ENCODE measurements at regions not wholly inside any gene's neighbourhood (a gene's known extent, or its start where the extent isn't known, plus 50 kb on each side); places are given as distances from the start of the nearest gene placed in this dataset.

DNA sequence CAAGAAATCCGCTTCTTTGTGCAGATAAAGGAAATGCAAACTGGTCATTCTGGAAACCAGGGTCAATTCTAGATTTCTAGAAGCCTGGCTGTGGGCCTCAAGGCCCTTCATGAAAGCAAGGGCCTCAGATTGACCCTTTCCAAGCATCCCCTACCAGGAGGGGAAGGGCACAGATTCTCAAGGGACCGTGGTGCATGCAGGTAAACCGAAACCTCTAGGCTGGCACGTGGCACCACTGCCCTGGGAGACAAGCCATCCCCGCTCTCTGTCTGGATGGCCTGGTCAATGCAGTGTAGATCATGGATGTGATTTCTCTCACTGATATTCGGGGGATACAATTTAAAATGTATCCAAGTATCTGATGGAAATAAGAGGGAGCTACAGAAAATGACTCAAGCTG, 69.4 kb downstream of the TOMM20 start:
- Histone ChIP-seq H3K27ac (ENCODE audit: low read length) (no peak overlapping the region), H3K9me3 (replicated peaks; ENCODE audit: control insufficient read depth, low read depth, low read length) (peaks cover 2% of the 10 kb centered on the region), H3K36me3 (ENCODE audit: control insufficient read depth, insufficient read depth, low read length) (no peaks in the 10 kb centered on the region), H3K4me3 (ENCODE audit: low read length) (no peak overlapping the region), H3K27me3 (ENCODE audit: control insufficient read depth, insufficient read depth, low read length) (no peaks in the 10 kb centered on the region), H3K4me1 (ENCODE audit: control insufficient read depth, insufficient read depth, low read length) (peaks cover 29% of the 10 kb centered on the region)
- no peak for DNase-seq
- 59% methylated on average over 3 of the region's 6 CpGs for WGBS (ENCODE audit: insufficient coverage)

DNA sequence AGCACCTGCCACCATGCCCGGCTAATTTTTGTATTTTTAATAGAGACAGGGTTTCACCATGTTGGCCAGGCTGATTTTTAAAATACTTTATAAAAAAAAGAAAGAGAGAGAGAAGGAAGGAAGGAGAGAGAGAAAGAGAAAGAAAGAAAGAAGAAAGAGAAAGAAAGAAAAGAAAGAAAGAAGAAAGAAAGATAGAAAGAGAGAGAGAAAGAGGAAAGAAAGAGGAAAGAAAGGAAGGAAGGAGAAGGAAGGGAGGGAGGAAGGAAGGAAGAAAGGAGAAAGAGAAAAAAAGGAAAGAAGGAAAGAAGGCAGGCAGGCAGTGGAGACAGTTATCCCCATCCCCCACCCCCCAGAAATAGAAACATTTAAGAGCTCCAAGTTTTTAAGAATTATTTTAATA, 69.9 kb downstream of the TOMM20 start:
- Histone ChIP-seq H3K27ac (ENCODE audit: low read length) (no peak overlapping the region), H3K4me1 (ENCODE audit: control insufficient read depth, insufficient read depth, low read length) (peaks cover 29% of the 10 kb centered on the region)

DNA sequence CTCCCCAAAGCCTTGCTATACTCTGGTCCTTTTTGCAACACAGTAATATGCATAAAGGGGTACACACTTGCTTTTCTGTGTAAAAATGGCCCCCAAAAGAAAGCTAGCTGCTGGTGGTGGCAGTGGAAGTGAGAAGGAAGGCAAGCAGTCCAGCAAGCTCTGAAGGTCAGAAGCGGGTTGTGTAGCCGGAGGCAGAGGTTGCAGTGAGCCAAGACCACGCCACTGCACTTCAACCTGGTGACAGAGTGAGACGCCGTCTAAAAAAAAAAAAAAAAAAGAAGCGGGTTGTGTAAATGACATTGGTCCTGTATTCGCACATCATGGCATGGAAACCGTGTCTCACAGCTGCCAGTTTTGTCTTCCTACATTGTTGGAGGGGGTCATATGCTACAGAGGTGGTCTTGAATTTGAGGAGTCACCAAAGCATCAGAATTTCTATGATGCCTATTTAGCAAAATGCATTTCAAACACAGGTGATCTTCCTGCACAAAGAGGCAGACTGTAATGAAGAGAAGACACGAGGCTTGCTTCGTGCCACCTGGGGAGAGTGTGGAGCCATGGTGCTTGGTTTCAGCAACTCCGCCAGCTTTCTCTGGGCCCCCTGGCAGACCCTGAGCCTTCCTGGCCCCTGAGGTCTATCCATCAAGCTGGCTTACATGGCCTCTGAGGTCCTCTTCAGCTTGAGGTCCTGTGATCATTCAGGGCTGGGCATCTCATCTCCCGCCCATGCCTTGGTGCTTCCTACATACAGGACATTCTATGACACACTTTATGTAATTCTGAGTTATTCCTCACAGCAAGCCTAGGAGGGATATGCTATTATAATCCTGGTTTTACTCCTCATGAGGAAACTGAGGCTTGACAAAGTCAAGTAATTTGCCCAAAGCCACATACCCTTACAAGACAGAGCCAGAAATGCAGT, 71.0 kb downstream of the TOMM20 start:
- no peaks in the 10 kb centered on the region for H3K27me3 ChIP-seq (ENCODE audit: control insufficient read depth, insufficient read depth, low read length)
- no peak overlapping the region for H3K27ac ChIP-seq (ENCODE audit: low read length)
- no peak overlapping the region for H3K4me3 ChIP-seq (ENCODE audit: low read length)
- no peaks in the 10 kb centered on the region for H3K36me3 ChIP-seq (ENCODE audit: control insufficient read depth, insufficient read depth, low read length)
- DNase-seq, result no peak
- H3K9me3 ChIP-seq (replicated peaks; ENCODE audit: control insufficient read depth, low read depth, low read length), result peaks cover 2% of the 10 kb centered on the region
- H3K4me1 ChIP-seq (ENCODE audit: control insufficient read depth, insufficient read depth, low read length), result peaks cover 22% of the 10 kb centered on the region
- 81% methylated on average over 8 of the region's 12 CpGs for WGBS (ENCODE audit: insufficient coverage)

More for the DNA sequence above, 69.9 kb downstream of the TOMM20 start:
- WGBS (ENCODE audit: insufficient coverage), result no CpG with 5 or more reads among the region's 1 CpG
- Histone ChIP-seq H3K27me3 (ENCODE audit: control insufficient read depth, insufficient read depth, low read length) (no peaks in the 10 kb centered on the region), H3K36me3 (ENCODE audit: control insufficient read depth, insufficient read depth, low read length) (no peaks in the 10 kb centered on the region), H3K9me3 (replicated peaks; ENCODE audit: control insufficient read depth, low read depth, low read length) (peaks cover 2% of the 10 kb centered on the region), H3K4me3 (ENCODE audit: low read length) (no peak overlapping the region)
- no peak for DNase-seq

DNA sequence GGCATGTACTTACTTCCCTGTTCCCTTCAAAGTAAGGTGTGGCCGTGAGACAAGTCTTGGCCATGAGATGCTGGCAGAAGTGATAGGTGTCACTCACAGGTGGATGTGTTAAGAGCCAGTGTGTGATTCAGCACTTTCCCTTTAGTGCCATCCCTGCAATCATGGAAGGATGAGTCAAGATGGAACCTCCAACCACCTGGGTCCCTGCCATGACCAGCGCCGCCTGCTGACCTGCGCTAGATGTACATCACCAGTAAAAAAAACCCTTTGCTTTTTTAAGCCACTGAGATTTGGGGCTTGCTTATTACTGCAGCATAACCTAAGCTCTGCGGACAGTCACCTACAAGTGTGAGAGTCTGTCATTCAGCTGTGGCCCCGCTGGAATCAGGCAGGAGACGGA, 71.7 kb downstream of the TOMM20 start:
- Histone ChIP-seq H3K27ac (ENCODE audit: low read length) (no peak overlapping the region), H3K4me1 (ENCODE audit: control insufficient read depth, insufficient read depth, low read length) (peaks cover 24% of the 10 kb centered on the region), H3K27me3 (ENCODE audit: control insufficient read depth, insufficient read depth, low read length) (no peaks in the 10 kb centered on the region), H3K4me3 (ENCODE audit: low read length) (no peak overlapping the region), H3K9me3 (replicated peaks; ENCODE audit: control insufficient read depth, low read depth, low read length) (peaks cover 2% of the 10 kb centered on the region), H3K36me3 (ENCODE audit: control insufficient read depth, insufficient read depth, low read length) (no peaks in the 10 kb centered on the region)
- 91% methylated on average over 4 of the region's 7 CpGs for WGBS (ENCODE audit: insufficient coverage)
- DNase-seq, result no peak

DNA sequence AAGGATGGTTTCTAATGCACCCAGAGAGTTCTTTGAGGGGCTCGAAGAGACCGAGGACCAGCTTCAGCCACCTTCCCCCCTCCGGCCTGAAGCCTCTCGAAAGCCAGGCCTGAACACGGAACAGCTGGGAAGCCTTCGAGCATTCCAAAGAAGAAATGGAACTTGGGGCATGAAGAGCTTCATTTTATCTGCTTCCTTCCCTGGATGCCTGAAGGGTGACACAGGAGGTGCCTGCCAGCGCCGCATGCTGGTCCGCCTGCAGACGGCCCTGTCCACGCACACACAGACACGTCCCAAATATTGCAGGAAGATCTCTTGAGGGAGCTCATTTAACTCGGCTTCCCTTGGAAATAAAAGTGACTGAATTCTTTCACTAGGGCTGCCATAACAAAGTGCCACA, 73.7 kb downstream of the TOMM20 start:
- DNase-seq, result peak; percentile 57
- Histone ChIP-seq H3K4me3 (ENCODE audit: low read length) (no peak overlapping the region), H3K27ac (ENCODE audit: low read length) (peak overlapping the region; percentile 81), H3K36me3 (ENCODE audit: control insufficient read depth, insufficient read depth, low read length) (no peaks in the 10 kb centered on the region), H3K4me1 (ENCODE audit: control insufficient read depth, insufficient read depth, low read length) (peaks cover 29% of the 10 kb centered on the region), H3K9me3 (replicated peaks; ENCODE audit: control insufficient read depth, low read depth, low read length) (peaks cover 2% of the 10 kb centered on the region), H3K27me3 (ENCODE audit: control insufficient read depth, insufficient read depth, low read length) (no peaks in the 10 kb centered on the region)
- WGBS (ENCODE audit: insufficient coverage), result 80% methylated on average over 9 of the region's 13 CpGs

DNA sequence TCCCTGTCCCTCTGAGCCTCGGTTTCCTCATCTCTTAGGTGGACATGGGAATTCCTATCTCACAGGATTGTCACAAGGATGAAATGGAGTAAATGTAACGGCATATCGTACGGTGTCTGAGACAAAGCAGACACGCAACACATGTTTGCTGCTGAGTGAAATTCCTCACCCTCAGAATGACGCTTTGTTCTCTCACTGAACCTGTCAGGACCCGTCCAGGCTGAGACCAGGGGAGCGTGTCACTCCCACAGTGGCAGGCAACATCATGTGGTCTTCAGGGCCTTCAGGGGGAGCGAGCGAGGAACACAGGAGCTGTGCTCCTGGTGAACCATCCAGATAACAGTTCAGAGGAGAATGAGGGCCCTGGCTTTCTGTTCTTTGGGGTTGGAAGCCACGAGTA, 74.2 kb downstream of the TOMM20 start:
- H3K36me3 ChIP-seq (ENCODE audit: control insufficient read depth, insufficient read depth, low read length), result no peaks in the 10 kb centered on the region
- WGBS (ENCODE audit: insufficient coverage), result 88% methylated on average over 9 of the region's 11 CpGs
- H3K4me1 ChIP-seq (ENCODE audit: control insufficient read depth, insufficient read depth, low read length), result peaks cover 33% of the 10 kb centered on the region
- H3K27me3 ChIP-seq (ENCODE audit: control insufficient read depth, insufficient read depth, low read length), result no peaks in the 10 kb centered on the region
- H3K27ac ChIP-seq (ENCODE audit: low read length), result peak overlapping the region; percentile 81
- H3K9me3 ChIP-seq (replicated peaks; ENCODE audit: control insufficient read depth, low read depth, low read length), result peaks cover 2% of the 10 kb centered on the region
- no peak overlapping the region for H3K4me3 ChIP-seq (ENCODE audit: low read length)
- no peak for DNase-seq

DNA sequence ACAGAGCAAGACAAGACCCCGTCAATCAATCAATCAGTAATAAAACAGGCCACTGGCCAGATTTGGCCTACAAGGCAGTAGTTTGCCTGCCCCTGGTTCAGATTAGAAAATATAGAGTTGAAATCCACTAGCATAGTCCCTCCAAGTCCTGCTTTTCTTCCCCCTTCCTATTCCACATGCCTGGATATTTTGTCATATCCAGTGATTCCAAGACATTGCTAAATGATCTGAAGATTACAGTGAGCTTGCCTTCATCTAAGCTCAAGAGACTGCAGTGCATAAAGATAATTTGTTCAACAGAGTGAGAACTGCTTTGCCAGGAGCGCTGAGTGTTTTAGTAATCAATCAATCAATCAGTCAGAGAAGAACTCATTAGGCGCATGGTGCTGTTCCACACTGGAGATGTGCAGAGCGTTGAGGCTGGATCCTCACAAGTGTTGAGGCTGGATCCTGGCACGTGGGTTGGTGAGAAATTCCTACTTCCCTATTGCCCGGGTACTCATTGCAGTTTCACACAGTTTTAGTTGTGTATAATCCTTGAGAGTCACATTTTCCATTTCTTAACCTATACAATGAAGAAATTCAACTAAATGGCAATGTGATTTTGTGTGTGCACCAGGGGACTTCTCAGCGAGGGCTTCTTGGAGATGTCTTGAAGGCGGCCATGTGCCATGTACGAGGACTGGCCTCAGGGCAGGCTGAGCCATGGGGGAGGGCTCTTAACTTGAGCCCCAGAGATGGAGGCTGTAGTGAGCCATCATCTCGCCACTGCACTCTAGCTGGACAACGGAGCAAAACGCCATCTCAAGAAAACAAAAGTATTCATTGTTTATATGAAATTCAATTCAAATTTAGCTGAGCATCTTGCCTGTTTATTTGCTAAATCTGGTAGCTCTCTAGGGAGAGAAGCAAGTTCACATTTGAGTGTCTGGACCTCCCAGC, 76.3 kb downstream of the TOMM20 start:
- Histone ChIP-seq H3K36me3 (ENCODE audit: control insufficient read depth, insufficient read depth, low read length) (no peaks in the 10 kb centered on the region), H3K4me3 (ENCODE audit: low read length) (no peak overlapping the region), H3K27me3 (ENCODE audit: control insufficient read depth, insufficient read depth, low read length) (no peaks in the 10 kb centered on the region), H3K27ac (ENCODE audit: low read length) (no peak overlapping the region), H3K4me1 (ENCODE audit: control insufficient read depth, insufficient read depth, low read length) (peaks cover 54% of the 10 kb centered on the region), H3K9me3 (replicated peaks; ENCODE audit: control insufficient read depth, low read depth, low read length) (peaks cover 2% of the 10 kb centered on the region)
- peak; percentile 73 for DNase-seq
- 56% methylated on average over 3 of the region's 12 CpGs for WGBS (ENCODE audit: insufficient coverage)

DNA sequence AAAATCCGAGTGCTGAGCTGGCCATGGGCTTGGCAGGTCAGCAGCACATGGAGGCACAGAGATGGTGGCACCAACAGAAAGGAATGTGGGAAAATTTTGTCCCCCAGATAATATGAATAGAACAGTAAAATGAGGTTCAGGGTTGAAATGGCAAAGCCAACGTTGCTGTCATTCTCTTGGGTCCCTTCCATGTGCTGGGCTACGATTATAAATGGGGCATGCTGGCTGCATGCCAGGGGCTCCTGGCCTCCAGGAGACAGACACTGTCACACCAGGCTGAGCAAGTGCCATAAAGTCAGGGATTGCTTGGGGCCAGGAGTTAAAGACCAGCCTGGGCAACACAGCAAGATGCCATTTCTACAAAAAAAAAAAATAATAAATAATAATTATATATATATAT, 77.1 kb downstream of the TOMM20 start:
- Histone ChIP-seq H3K27me3 (ENCODE audit: control insufficient read depth, insufficient read depth, low read length) (no peaks in the 10 kb centered on the region), H3K36me3 (ENCODE audit: control insufficient read depth, insufficient read depth, low read length) (no peaks in the 10 kb centered on the region), H3K27ac (ENCODE audit: low read length) (no peak overlapping the region), H3K4me3 (ENCODE audit: low read length) (no peak overlapping the region), H3K4me1 (ENCODE audit: control insufficient read depth, insufficient read depth, low read length) (peaks cover 61% of the 10 kb centered on the region), H3K9me3 (replicated peaks; ENCODE audit: control insufficient read depth, low read depth, low read length) (peaks cover 2% of the 10 kb centered on the region)
- 18% methylated on average over 3 of the region's 3 CpGs for WGBS (ENCODE audit: insufficient coverage)
- no peak for DNase-seq

DNA sequence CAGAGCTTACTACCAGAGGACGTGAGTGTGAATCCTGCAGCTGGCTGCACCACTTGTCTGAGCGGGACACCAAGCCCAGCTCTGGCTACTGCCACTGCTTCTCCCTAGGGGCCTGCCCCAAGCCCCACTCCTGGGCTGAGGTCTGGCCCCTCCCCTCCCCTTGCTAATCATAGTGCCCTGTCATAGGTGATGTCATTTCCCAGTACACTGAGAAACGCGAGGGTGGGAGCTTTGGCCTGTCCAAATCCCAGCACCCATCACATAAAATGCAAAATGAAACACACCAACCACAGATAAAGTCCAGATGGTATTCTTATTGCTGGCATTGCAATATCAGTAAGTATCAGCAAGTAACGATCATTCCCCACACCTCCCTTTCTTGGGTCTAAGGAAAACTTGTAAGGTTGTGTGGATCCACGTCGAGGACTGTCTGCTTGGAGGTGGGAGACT, 77.7 kb downstream of the TOMM20 start:
- peaks cover 61% of the 10 kb centered on the region for H3K4me1 ChIP-seq (ENCODE audit: control insufficient read depth, insufficient read depth, low read length)
- H3K27me3 ChIP-seq (ENCODE audit: control insufficient read depth, insufficient read depth, low read length), result no peaks in the 10 kb centered on the region
- DNase-seq, result peak; percentile 23
- WGBS (ENCODE audit: insufficient coverage), result 42% methylated on average over 4 of the region's 7 CpGs
- no peaks in the 10 kb centered on the region for H3K36me3 ChIP-seq (ENCODE audit: control insufficient read depth, insufficient read depth, low read length)
- H3K27ac ChIP-seq (ENCODE audit: low read length), result peak overlapping the region; percentile 31
- H3K4me3 ChIP-seq (ENCODE audit: low read length), result no peak overlapping the region
- H3K9me3 ChIP-seq (replicated peaks; ENCODE audit: control insufficient read depth, low read depth, low read length), result peaks cover 2% of the 10 kb centered on the region
